GM23338 (cell line): ENCODE measurements at regions not wholly inside any gene's neighbourhood (a gene's known extent, or its start where the extent isn't known, plus 50 kb on each side); places are given as distances from the start of the nearest gene placed in this dataset.

Experiments
- ATAC-seq: fragments of 200-7000 bp; cut with Tn5 transposase; 3 replicates; pipeline ENCODE4 v1.9.1; 2020
- DNase-seq: peaks from one replicate; pipeline ENCODE4 v3.0.0-alpha.2; 2015; ENCODE audit warnings: low spot score
- H2AFZ ChIP-seq: fragments of 200-600 bp; sonication (generic); 2 replicates; pipeline ENCODE4 v1.8.0; 2016; ENCODE audit warnings: antibody characterized with exemption, mild to moderate bottlenecking, moderate library complexity
- H3F3A ChIP-seq: fragments of 200-600 bp; sonication (generic); replicated peaks from 2 replicates; pipeline ENCODE4 v1.8.0; 2017; ENCODE audit warnings: antibody characterized with exemption, mixed run types, low read depth
- H3K27ac ChIP-seq: fragments of 200-600 bp; sonication (generic); 2 replicates; pipeline ENCODE4 v1.6.1; 2016; ENCODE audit warnings: low read depth
- H3K27me3 ChIP-seq: fragments of 200-600 bp; sonication (generic); 2 replicates; pipeline ENCODE4 v1.8.0; 2016; ENCODE audit warnings: mild to moderate bottlenecking, mixed run types, moderate library complexity; ENCODE audit not compliant: insufficient read depth
- H3K36me3 ChIP-seq: fragments of 200-600 bp; sonication (generic); 2 replicates; pipeline ENCODE4 v1.8.0; 2016; ENCODE audit warnings: mild to moderate bottlenecking; ENCODE audit not compliant: insufficient read depth
- H3K4me1 ChIP-seq: fragments of 200-600 bp; sonication (generic); 2 replicates; pipeline ENCODE4 v1.8.0; 2016; ENCODE audit warnings: mild to moderate bottlenecking, moderate library complexity; ENCODE audit not compliant: insufficient read depth
- H3K4me2 ChIP-seq: fragments of 200-600 bp; sonication (generic); 2 replicates; pipeline ENCODE4 v1.7.1; 2017; ENCODE audit warnings: mixed run types
- H3K4me3 ChIP-seq: fragments of 200-600 bp; sonication (generic); 2 replicates; pipeline ENCODE4 v1.6.1; 2016; ENCODE audit warnings: mixed run types
- H3K79me2 ChIP-seq: fragments of 200-600 bp; sonication (generic); replicated peaks from 2 replicates; pipeline ENCODE4 v1.8.0; 2017; ENCODE audit warnings: mild to moderate bottlenecking; ENCODE audit not compliant: insufficient read depth
- H3K9me2 ChIP-seq: fragments of 200-600 bp; sonication (generic); 2 replicates; pipeline ENCODE4 v1.8.0; 2017; ENCODE audit not compliant: insufficient read depth
- H4K20me1 ChIP-seq: fragments of 200-600 bp; sonication (generic); replicated peaks from 2 replicates; pipeline ENCODE4 v1.8.0; 2017; ENCODE audit warnings: mild to moderate bottlenecking; ENCODE audit not compliant: insufficient read depth
- H3K27ac Mint-ChIP-seq: 2 replicates; pipeline ENCODE4 v1.8.0; 2020; ENCODE audit warnings: inconsistent platforms, mild to moderate bottlenecking, moderate library complexity, mixed read lengths
- H3K27me3 Mint-ChIP-seq: 3 replicates; pipeline ENCODE4 v1.8.0; 2022; ENCODE audit warnings: low read depth, mild to moderate bottlenecking, moderate library complexity, mixed read lengths, inconsistent platforms; ENCODE audit not compliant: insufficient read depth, poor library complexity
- H3K36me3 Mint-ChIP-seq: 3 replicates; pipeline ENCODE4 v1.8.0; 2021; ENCODE audit warnings: low read depth, mild to moderate bottlenecking, inconsistent platforms, moderate library complexity, mixed read lengths
- H3K4me1 Mint-ChIP-seq: 3 replicates; pipeline ENCODE4 v1.8.0; 2020; ENCODE audit warnings: mild to moderate bottlenecking, inconsistent platforms, mixed read lengths
- H3K4me3 Mint-ChIP-seq: 3 replicates; pipeline ENCODE4 v1.8.0; 2021; ENCODE audit warnings: moderate library complexity, mild to moderate bottlenecking, inconsistent platforms, mixed read lengths
- H3K9me3 Mint-ChIP-seq: 3 replicates; pipeline ENCODE4 v1.8.0; 2020; ENCODE audit warnings: moderate library complexity, mild to moderate bottlenecking, inconsistent platforms, mixed read lengths
- REST ChIP-seq: IDR thresholded peaks from one replicate; pipeline ENCODE4 v1.6.1; 2018; ENCODE audit warnings: antibody characterized with exemption; ENCODE audit not compliant: unreplicated experiment
- TF ChIP-seq, protein P1 (sequence below): fragments of 250-450 bp; sonication (Bioruptor Pico); IDR thresholded peaks from 2 replicates; pipeline ENCODE4 v1.5.0; 2020; ENCODE audit warnings: mild to moderate bottlenecking, moderate library complexity

GRCh38 chr6:137678451-137678850 lies 184.3 kb upstream of the OLIG3 start:
- H3K36me3 Mint-ChIP-seq = no peaks in the 10 kb centered on the region; the same call in 2 of the 3 replicates
- Histone ChIP-seq H3K27ac (no peak overlapping the region), H2AFZ (no peak overlapping the region), H3K36me3 (no peaks in the 10 kb centered on the region), H3K4me2 (no peak overlapping the region), H3K9me2 (no peaks in the 10 kb centered on the region; the same call in none of the 2 replicates), H3K4me3 (no peak overlapping the region), H4K20me1 (no peaks in the 10 kb centered on the region), H3F3A (no peaks in the 10 kb centered on the region), H3K79me2 (no peaks in the 10 kb centered on the region), H3K27me3 (no peaks in the 10 kb centered on the region), H3K4me1 (no peaks in the 10 kb centered on the region)
- no peak for DNase-seq
- H3K4me3 Mint-ChIP-seq = no peak overlapping the region
- no peak for ATAC-seq
- no peaks in the 10 kb centered on the region for H3K4me1 Mint-ChIP-seq
- peaks cover 3% of the 10 kb centered on the region for H3K27me3 Mint-ChIP-seq
- H3K9me3 Mint-ChIP-seq = peaks cover 11% of the 10 kb centered on the region; the same call in 1 of the 3 replicates
- no peak overlapping the region for H3K27ac Mint-ChIP-seq
- TF ChIP-seq, protein P1, sequence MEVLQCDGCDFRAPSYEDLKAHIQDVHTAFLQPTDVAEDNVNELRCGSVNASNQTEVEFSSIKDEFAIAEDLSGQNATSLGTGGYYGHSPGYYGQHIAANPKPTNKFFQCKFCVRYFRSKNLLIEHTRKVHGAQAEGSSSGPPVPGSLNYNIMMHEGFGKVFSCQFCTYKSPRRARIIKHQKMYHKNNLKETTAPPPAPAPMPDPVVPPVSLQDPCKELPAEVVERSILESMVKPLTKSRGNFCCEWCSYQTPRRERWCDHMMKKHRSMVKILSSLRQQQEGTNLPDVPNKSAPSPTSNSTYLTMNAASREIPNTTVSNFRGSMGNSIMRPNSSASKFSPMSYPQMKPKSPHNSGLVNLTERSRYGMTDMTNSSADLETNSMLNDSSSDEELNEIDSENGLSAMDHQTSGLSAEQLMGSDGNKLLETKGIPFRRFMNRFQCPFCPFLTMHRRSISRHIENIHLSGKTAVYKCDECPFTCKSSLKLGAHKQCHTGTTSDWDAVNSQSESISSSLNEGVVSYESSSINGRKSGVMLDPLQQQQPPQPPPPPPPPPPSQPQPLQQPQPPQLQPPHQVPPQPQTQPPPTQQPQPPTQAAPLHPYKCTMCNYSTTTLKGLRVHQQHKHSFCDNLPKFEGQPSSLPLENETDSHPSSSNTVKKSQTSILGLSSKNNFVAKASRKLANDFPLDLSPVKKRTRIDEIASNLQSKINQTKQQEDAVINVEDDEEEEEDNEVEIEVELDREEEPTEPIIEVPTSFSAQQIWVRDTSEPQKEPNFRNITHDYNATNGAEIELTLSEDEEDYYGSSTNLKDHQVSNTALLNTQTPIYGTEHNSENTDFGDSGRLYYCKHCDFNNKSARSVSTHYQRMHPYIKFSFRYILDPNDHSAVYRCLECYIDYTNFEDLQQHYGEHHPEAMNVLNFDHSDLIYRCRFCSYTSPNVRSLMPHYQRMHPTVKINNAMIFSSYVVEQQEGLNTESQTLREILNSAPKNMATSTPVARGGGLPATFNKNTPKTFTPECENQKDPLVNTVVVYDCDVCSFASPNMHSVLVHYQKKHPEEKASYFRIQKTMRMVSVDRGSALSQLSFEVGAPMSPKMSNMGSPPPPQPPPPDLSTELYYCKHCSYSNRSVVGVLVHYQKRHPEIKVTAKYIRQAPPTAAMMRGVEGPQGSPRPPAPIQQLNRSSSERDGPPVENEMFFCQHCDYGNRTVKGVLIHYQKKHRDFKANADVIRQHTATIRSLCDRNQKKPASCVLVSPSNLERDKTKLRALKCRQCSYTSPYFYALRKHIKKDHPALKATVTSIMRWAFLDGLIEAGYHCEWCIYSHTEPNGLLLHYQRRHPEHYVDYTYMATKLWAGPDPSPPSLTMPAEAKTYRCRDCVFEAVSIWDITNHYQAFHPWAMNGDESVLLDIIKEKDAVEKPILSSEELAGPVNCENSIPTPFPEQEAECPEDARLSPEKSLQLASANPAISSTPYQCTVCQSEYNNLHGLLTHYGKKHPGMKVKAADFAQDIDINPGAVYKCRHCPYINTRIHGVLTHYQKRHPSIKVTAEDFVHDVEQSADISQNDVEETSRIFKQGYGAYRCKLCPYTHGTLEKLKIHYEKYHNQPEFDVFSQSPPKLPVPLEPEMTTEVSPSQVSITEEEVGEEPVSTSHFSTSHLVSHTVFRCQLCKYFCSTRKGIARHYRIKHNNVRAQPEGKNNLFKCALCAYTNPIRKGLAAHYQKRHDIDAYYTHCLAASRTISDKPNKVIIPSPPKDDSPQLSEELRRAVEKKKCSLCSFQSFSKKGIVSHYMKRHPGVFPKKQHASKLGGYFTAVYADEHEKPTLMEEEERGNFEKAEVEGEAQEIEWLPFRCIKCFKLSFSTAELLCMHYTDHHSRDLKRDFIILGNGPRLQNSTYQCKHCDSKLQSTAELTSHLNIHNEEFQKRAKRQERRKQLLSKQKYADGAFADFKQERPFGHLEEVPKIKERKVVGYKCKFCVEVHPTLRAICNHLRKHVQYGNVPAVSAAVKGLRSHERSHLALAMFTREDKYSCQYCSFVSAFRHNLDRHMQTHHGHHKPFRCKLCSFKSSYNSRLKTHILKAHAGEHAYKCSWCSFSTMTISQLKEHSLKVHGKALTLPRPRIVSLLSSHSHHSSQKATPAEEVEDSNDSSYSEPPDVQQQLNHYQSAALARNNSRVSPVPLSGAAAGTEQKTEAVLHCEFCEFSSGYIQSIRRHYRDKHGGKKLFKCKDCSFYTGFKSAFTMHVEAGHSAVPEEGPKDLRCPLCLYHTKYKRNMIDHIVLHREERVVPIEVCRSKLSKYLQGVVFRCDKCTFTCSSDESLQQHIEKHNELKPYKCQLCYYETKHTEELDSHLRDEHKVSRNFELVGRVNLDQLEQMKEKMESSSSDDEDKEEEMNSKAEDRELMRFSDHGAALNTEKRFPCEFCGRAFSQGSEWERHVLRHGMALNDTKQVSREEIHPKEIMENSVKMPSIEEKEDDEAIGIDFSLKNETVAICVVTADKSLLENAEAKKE (CRISPR knock-in tag) = no peak
- no peak for TF ChIP-seq REST
